NCI-H774 (cell line): ENCODE measurements at regions not wholly inside any gene's neighbourhood (a gene's known extent, or its start where the extent isn't known, plus 50 kb on each side); places are given as distances from the start of the nearest gene placed in this dataset.
"Not testable (repeated sequence)": the region's sequence is repeated elsewhere in the genome, so short reads cannot be mapped to it uniquely, and the experiment has no call there.

Source experiments
- DNase-seq: peaks from one replicate; lab custom pipeline; 2025; lab: John Stamatoyannopoulos, UW

- no peak for DNase-seq
These were observed 155.4 kb upstream of the MARCKS start for GRCh38 chr6:113701552-113702254.

- no peak for DNase-seq
These were observed 150.0 kb upstream of the MARCKS start for GRCh38 chr6:113707194-113707593.

DNA sequence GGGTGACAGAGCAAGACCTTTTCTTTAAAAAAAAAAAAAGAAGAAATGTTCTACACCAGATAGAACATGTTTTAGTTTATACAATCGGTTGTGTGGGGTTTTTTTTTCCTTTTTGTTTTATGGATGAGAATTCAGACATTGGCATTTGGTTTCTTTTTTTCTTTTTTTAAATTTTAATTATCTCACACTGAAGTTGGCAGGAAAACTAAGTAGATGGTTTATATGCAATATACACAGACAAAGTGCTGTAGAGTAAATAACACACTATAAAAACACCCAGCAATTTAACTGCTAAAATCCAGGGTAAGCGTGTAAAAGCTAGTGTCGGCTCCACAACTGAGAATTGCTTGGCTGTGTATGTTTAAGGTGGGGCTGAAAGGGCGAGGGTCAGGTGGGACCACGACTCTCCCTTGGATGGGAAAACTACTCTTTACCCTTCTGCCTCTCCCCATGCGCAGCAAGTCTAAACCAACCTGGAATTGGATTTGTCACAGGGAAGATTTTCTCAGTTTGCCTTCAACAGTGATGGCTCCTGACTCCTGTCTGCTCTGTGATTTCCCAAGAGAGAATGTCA is 147.1 kb upstream of the MARCKS start:
- no peak for DNase-seq

GRCh38 chr6:113713665-113714064 is 143.5 kb upstream of the MARCKS start:
- no peak for DNase-seq

- DNase-seq: no peak
These were observed 138.6 kb upstream of the MARCKS start for GRCh38 chr6:113718588-113718987.

- DNase-seq: no peak
These were observed 138.1 kb upstream of the MARCKS start for GRCh38 chr6:113719064-113719463.

GRCh38 chr6:113719545-113719944 is 137.6 kb upstream of the MARCKS start:
- DNase-seq: no peak

DNA sequence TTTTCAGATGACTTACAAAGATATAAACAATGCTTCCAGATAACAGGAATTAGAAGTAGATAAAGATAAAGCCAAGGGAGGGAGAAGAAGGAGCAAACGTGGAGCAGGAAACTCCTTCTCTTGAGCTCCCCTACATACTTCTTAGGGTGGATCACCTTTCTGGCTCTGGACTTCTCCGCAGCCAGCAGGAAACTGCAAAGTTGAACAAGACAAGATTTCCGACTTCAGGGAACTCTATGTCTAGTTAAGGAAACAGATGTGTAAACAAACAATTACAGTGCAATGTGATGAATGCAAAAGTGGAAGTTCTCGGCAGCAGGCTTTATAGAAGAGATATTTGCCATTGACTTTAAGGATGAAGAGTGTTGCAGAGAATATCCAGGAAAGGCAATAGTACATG is 134.0 kb upstream of the MARCKS start:
- no peak for DNase-seq

- not testable (repeated sequence) for DNase-seq
These were observed 132.2 kb upstream of the MARCKS start for GRCh38 chr6:113724927-113725326.

- DNase-seq: peak; percentile 26
These were observed 125.6 kb upstream of the MARCKS start for GRCh38 chr6:113731541-113731940.

- DNase-seq: peak; percentile 81
These were observed 124.7 kb upstream of the MARCKS start for GRCh38 chr6:113732384-113732966.

GRCh38 chr6:113733381-113733780 is 123.8 kb upstream of the MARCKS start:
- no peak for DNase-seq

DNA sequence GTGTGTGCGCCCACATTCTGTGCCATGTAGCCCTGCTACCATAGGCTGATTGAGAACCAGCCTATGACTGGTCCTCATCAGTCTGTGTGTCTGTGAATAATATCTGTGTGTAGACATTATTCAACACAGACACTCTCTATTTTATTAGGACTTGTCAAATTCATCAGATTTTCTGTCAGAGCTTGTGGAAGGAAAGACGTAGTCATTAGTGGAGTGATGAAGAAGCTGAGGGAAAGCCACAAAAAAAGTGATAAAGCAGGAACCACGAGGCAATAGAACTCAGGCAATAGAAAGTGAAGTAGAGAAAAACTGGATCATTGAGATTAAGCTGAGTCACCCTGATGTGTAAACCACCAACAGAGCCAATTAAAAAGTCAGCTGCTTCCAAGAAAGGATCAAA is 122.2 kb upstream of the MARCKS start:
- no peak for DNase-seq

DNA sequence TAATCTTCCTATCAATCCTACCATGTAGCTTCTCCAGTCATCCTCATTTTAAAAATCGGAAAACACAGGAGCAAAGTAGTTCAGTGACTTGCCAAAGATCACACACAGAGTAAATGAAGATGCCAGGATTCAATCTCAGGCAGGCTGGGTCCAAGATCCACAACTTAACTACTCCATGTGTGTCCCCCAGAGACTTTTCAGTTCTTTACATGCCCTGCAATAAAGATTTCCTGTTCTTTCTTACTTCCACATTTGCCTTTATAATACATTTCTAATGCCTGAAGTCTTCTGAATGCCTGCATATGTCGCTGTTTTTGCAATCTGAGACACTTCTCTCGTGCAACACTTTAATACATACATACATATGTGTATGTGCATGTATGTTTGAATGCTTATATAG is 121.7 kb upstream of the MARCKS start:
- no peak for DNase-seq

DNA sequence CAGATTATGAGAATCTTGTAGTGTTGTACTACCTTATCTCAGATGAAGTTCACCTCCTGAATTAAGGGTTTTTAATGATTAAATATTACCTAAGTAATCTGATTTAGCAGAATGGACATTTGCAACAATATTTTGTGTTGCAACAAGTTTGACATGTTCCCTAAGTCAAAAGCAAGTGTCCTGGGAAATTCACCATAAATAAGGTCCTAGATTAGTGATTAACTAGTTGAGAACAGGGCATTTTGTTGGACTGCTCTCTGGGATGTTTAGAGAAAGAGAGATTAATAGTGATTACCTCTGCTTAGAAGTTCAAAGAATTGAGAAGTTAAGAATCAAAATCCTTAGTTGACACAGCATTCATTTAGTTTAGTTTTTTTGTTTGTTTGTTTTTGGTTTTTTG is 120.2 kb upstream of the MARCKS start:
- no peak for DNase-seq

GRCh38 chr6:113739041-113739655 is 118.0 kb upstream of the MARCKS start:
- DNase-seq: no peak

DNA sequence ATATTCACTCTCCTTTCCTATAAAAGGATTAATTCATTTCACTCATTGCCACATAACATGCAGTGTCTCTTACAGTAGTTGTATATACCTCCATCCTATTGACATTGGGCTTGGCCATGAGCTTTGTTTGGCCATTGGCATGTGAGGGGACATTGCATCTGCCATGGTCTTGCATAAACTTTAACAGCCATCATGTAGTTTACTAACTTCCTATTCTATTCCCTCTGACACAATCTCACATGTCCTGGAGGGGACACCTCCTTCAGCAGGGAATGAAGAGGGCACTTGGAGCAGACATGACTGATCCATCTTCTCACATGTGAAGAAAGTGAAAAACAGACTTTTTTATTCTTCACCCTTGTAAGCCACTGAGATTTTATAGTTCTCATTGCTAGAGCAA is 115.5 kb upstream of the MARCKS start:
- no peak for DNase-seq

DNA sequence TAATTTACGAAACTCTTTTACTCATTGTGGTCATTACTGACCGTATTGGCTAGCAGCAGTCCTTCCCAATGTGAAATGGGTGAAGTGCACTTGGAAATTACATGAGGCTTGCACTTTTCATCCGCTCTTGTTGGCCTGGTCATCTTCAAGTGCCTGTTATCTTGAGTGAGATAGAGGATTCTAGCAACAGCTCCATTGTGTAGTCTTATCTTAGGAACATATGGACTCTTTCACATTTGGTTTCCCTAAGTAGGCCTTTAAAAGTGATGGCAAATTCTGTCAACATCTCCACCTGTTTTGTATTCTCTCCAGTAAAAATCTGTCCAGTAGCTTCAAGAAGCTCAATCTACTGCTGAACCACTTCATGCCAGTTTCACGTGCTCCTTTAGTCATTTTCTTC is 114.8 kb upstream of the MARCKS start:
- no peak for DNase-seq

DNA sequence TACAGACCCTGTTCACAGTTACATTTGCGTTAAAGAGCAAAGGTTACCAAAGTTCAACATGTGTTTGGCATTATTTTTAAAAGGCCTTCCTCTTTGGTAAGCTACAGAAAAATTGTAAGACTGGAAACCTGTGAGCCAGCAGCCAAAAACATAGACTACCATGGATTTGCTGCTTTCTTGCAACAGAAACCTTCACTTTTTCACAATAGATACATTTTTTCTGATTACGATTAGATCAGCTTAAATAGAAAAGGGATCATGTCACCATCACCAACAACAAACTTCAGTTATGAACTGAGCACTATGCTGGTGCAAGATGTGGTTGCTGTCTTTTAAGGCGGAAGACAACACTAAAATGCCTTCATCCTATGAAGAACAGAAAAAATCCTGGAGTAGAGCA is 112.3 kb upstream of the MARCKS start:
- no peak for DNase-seq

GRCh38 chr6:113750151-113750855 is 106.8 kb upstream of the MARCKS start:
- no peak for DNase-seq

DNA sequence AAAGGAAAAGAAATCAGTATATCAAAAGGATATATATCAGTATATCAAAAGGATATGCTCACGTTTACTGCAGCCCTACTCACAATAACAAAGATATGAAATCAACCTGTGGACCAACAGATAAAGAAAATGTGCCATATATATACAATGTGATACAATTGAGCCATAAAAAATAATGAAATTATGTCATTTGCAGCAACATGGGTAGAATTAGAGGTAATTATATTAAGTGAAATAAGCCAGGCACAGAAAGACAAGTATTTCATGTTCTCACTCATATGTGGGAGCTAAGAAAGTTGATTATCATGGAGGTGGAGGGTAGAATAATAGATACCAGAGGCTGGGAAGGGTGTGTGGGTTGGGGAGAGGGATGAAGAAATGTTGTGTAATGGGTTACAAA is 102.9 kb upstream of the MARCKS start:
- DNase-seq: no peak

DNA sequence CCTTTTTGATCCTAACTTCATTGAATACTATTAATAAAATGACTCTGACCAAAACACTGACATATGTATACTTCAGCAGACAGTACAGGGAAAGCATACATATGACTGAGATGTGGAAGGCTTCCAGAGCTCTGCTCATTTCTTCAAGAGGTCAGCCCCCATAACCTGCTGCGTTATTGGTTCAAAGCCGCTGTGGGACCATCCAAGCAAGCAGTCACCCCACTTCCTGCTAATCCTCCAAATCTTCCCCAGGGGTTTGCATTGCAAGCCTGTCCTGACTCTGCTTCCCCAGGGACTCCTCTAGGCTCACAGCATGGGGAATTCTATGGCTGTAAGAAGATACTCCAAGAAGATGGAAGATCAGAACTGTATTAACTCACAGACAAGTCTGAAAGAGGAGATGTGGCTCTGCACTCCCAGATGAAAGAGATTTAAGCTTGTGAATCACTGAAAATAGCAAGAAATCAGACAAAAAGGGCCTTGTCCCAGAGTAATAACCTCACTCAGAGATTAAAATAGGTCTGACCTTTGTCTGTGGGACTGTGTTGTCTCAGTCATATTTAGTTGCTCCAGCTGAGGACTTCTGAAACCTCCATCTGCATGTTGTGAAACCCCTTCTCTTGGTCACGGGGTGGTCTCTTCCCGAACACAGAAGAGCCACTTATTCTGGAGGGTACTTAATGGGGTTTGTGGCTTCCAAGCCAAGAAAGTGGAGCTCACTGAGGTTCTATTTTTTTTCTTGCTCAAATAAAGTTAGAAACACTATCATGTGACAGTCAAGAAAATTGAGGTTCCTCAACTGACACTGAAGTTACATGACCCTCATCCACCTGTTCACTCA is 101.5 kb upstream of the MARCKS start:
- DNase-seq: no peak
